GM12878 (cell line): ENCODE measurements at regions not wholly inside any gene's neighbourhood (a gene's known extent, or its start where the extent isn't known, plus 50 kb on each side); places are given as distances from the start of the nearest gene placed in this dataset.
"Not testable (repeated sequence)": the region's sequence is repeated elsewhere in the genome, so short reads cannot be mapped to it uniquely, and the experiment has no call there.

Source experiments
- ATAC-seq: fragments of 200-7000 bp; cut with Tn5 transposase; 3 replicates; pipeline ENCODE4 v1.9.1; 2020; ENCODE audit warnings: mild to moderate bottlenecking, moderate library complexity
- BruUV-seq: library from RNA; stranded (reverse); fragments of 400-500 nt; replicated peaks from 2 replicates; lab custom pipeline; 2021; lab: Mats Ljungman, UMichigan
- CTCF ChIA-PET: fragments of 300-600 bp; sonication (Branson Sonifier 250); formaldehyde crosslinking; extraction: SDS; loops from one replicate; lab custom pipeline; 2021; ENCODE audit warnings: inconsistent platforms; lab: Yijun Ruan, JAX
- POLR2A ChIA-PET: fragments of 350-600 bp; formaldehyde crosslinking; extraction: SDS; loops from one replicate; lab custom pipeline; 2021; ENCODE audit warnings: inconsistent platforms; lab: Charles Lee
- RAD21 ChIA-PET: fragments of 300-600 bp; sonication (Branson Sonifier 250); formaldehyde crosslinking; loops from one replicate; lab custom pipeline; 2023; ENCODE audit warnings: antibody characterized with exemption; ENCODE audit not compliant: unreplicated experiment; lab: Charles Lee
- SMC1A ChIA-PET: fragments of 300-600 bp; sonication (Branson Sonifier 250); formaldehyde crosslinking; loops from one replicate; lab custom pipeline; 2023; ENCODE audit not compliant: unreplicated experiment, uncharacterized antibody; lab: Charles Lee
- DNase-seq: peaks from one replicate; pipeline ENCODE4 v3.0.0-alpha.2; 2011; ENCODE audit warnings: low read depth, low spot score
- FAIRE-seq: peaks from 3 replicates; lab custom pipeline; 2011; peaks lifted over from hg19 to GRCh38; lab: Jason Lieb, UNC
- H2AFZ ChIP-seq: 2 replicates; pipeline ENCODE4 v1.6.0; 2011; ENCODE audit warnings: low read depth, low read length, control low read depth; ENCODE audit not compliant: control insufficient read depth
- H3K27ac ChIP-seq: 2 replicates; pipeline ENCODE4 v1.5.1; 2011; ENCODE audit warnings: control low read depth; ENCODE audit not compliant: control insufficient read depth, insufficient read depth
- H3K27me3 ChIP-seq, 2 experiments: replicated peaks in 1 of 2; 2 replicates each; pipeline versions ENCODE4 v1.6.0 to v1.6.1; 2011; ENCODE audit warnings: low read length in 1 of 2; ENCODE audit not compliant: control insufficient read depth in 2 of 2, insufficient read depth in 2 of 2
- H3K36me3 ChIP-seq, 2 experiments: 2 replicates each; pipeline ENCODE4 v1.5.1; 2011; ENCODE audit warnings: low read length in 1 of 2; ENCODE audit not compliant: control insufficient read depth in 2 of 2, insufficient read depth in 2 of 2
- H3K4me1 ChIP-seq: 2 replicates; pipeline ENCODE4 v1.6.1; 2011; ENCODE audit warnings: mild to moderate bottlenecking, low read length, moderate library complexity, mixed read lengths; ENCODE audit not compliant: control insufficient read depth, insufficient read depth
- H3K4me2 ChIP-seq: 2 replicates; pipeline ENCODE4 v1.6.0; 2011; ENCODE audit warnings: control low read depth; ENCODE audit not compliant: control insufficient read depth, insufficient read depth
- H3K4me3 ChIP-seq: fragments of 200-600 bp; sonication (generic); 2 replicates; pipeline ENCODE4 v1.5.1; 2016
- H3K79me2 ChIP-seq: 2 replicates; pipeline ENCODE4 v1.6.0; 2011; ENCODE audit warnings: low read length; ENCODE audit not compliant: control insufficient read depth, insufficient read depth
- H3K9ac ChIP-seq: 2 replicates; pipeline ENCODE4 v1.8.0; 2011; ENCODE audit warnings: low read length, control low read depth, mixed read lengths; ENCODE audit not compliant: control insufficient read depth, insufficient read depth
- H3K9me3 ChIP-seq: replicated peaks from 3 replicates; pipeline ENCODE4 v1.5.1; 2011; ENCODE audit warnings: mild to moderate bottlenecking, low read length; ENCODE audit not compliant: control insufficient read depth, insufficient read depth
- H4K20me1 ChIP-seq: 2 replicates; pipeline ENCODE4 v1.6.0; 2011; ENCODE audit not compliant: control insufficient read depth, insufficient read depth
- BACH1 ChIP-seq: fragments of 450-650 bp; IDR thresholded peaks from 2 replicates; pipeline ENCODE4 v1.6.1; 2017; ENCODE audit warnings: mild to moderate bottlenecking, borderline replicate concordance
- CHD1 ChIP-seq: IDR thresholded peaks from 2 replicates; pipeline ENCODE4 v1.6.1; 2012; ENCODE audit warnings: low read depth, low read length, improper control_type of control experiment
- CREM ChIP-seq: IDR thresholded peaks from 2 replicates; pipeline ENCODE4 v1.6.1; 2014; ENCODE audit warnings: antibody characterized with exemption, low read depth
- ESRRA ChIP-seq: IDR thresholded peaks from 2 replicates; pipeline ENCODE4 v1.6.1; 2012; ENCODE audit warnings: mild to moderate bottlenecking, low read length, improper control_type of control experiment
- FOS ChIP-seq: IDR thresholded peaks from 3 replicates; pipeline ENCODE4 v1.6.1; 2011; ENCODE audit warnings: borderline replicate concordance; ENCODE audit not compliant: insufficient read length; ENCODE audit errors: extremely low read depth
- FOXK2 ChIP-seq: fragments of 450-650 bp; IDR thresholded peaks from 2 replicates; pipeline ENCODE4 v1.6.1; 2017; ENCODE audit warnings: mild to moderate bottlenecking, moderate library complexity
- JUNB ChIP-seq: IDR thresholded peaks from 2 replicates; pipeline ENCODE4 v1.6.1; 2016; ENCODE audit warnings: antibody characterized with exemption, mild to moderate bottlenecking
- NFIC ChIP-seq: IDR thresholded peaks from 2 replicates; pipeline ENCODE4 v1.6.1; 2012; ENCODE audit warnings: low read depth, mild to moderate bottlenecking, inconsistent platforms, low read length, moderate library complexity
- PML ChIP-seq: IDR thresholded peaks from 2 replicates; pipeline ENCODE4 v1.6.1; 2012; ENCODE audit warnings: low read length, inconsistent platforms
- POLR2A ChIP-seq: IDR thresholded peaks from 2 replicates; pipeline ENCODE4 v1.6.1; 2011; ENCODE audit warnings: low read depth, mild to moderate bottlenecking, low read length
- SIX5 ChIP-seq: IDR thresholded peaks from 2 replicates; pipeline ENCODE4 v1.6.1; 2011; ENCODE audit warnings: mild to moderate bottlenecking, low read depth, low read length, moderate library complexity; ENCODE audit not compliant: severe bottlenecking
- STAT1 ChIP-seq: fragments of 450-650 bp; conservative IDR thresholded peaks from 2 replicates; pipeline ENCODE4 v1.6.1; 2014; ENCODE audit warnings: antibody characterized with exemption, mild to moderate bottlenecking
- TBL1XR1 ChIP-seq: IDR thresholded peaks from 2 replicates; pipeline ENCODE4 v1.6.1; 2012; ENCODE audit warnings: low read depth, low read length, improper control_type of control experiment
- TCF3 ChIP-seq: IDR thresholded peaks from 2 replicates; pipeline ENCODE4 v1.6.1; 2012; ENCODE audit warnings: low read depth, mild to moderate bottlenecking, low read length, borderline replicate concordance; ENCODE audit not compliant: insufficient read depth
- WRNIP1 ChIP-seq: IDR thresholded peaks from 2 replicates; pipeline ENCODE4 v1.6.1; 2011; ENCODE audit warnings: low read depth, low read length, improper control_type of control experiment, borderline replicate concordance
- ZNF274 ChIP-seq: IDR thresholded peaks from one replicate; pipeline ENCODE4 v1.8.0; 2011; ENCODE audit not compliant: insufficient read length, insufficient read depth
- WGBS: methylation state at CpG from one replicate; pipeline ENCODE4 v1.1.6; 2016; ENCODE audit warnings: low lambda C conversion rate; ENCODE audit not compliant: insufficient replicate concordance, insufficient coverage; ENCODE audit errors: missing lambda C conversion rate; 5-methylcytosine and 5-hydroxymethylcytosine counted together
- in situ Hi-C: fragments of 300-500 bp; cut with MboI; formaldehyde crosslinking; loops from 9 replicates; pipeline ENCODE4 v1.14.3; 2018; ENCODE audit warnings: mixed read lengths
- intact Hi-C: fragments of 100-400 bp; cut with micrococcal nuclease; formaldehyde crosslinking; loops from one replicate; pipeline ENCODE4 v1.14.2; 2022; ENCODE audit not compliant: unreplicated experiment
- TF ChIP-seq, protein P1 (sequence below): IDR thresholded peaks from 2 replicates; pipeline ENCODE4 v1.6.1; 2012; ENCODE audit warnings: low read depth, low read length, improper control_type of control experiment
- TF ChIP-seq, protein P2 (sequence below): fragments of 450-650 bp; IDR thresholded peaks from 2 replicates; pipeline ENCODE4 v1.6.1; 2014; ENCODE audit warnings: mild to moderate bottlenecking

DNA sequence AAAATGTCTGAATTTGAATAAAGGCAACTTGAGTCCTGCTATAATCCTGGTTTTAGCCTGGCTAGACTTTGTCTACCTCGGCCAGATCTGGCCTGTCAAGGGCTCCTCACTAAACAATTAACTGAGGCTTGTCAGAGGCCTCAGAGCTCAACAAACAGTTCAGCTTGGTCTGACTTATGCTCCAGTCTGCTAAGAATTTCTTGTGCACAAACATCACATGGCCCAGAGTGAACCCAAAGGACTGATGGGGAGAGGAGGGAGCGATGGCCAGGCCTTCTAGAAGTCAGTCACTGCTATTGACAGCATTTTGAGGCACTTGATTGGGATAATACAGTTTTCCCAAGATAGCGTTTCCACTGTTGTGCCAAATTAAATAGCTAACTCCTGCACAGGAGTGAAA, 555.1 kb upstream of the ID2 start:
- intact Hi-C loops, result no loop called here
- Histone ChIP-seq H3K27me3 (no peaks in the 10 kb centered on the region), H3K4me1 (no peaks in the 10 kb centered on the region), H3K27ac (no peak overlapping the region), H2AFZ (no peak overlapping the region), H3K4me2 (no peak overlapping the region), H3K9me3 (no peaks in the 10 kb centered on the region; the same call in 2 of the 3 replicates), H3K79me2 (no peaks in the 10 kb centered on the region), H3K4me3 (no peak overlapping the region), H3K36me3 (no peaks in the 10 kb centered on the region), H3K9ac (no peak overlapping the region), H4K20me1 (no peaks in the 10 kb centered on the region)
- BruUV-seq, result no TSS peak
- DNase-seq (no peak), FAIRE-seq (no peak), ATAC-seq (no peak)
- ChIA-PET RAD21 (interaction anchor here (1.2 kb wide), 1 partner anchor 34 kb away, joined by 3 read pairs; no protein-coding TSS in a partner anchor), POLR2A (interaction anchor here (1.6 kb wide), 1 partner anchor 10 kb away, joined by 6 read pairs; no protein-coding TSS in a partner anchor), CTCF (interaction anchor here (1.3 kb wide), 1 partner anchor 66 kb away, joined by 3 read pairs; no protein-coding TSS in a partner anchor), SMC1A (interaction anchor here (0.6 to 1.4 kb wide), 5 partner anchors 9 to 246 kb away, joined by 3 to 5 read pairs (median 3); no protein-coding TSS in a partner anchor)
- WGBS, result 16% methylated on average over 3 of the region's 3 CpGs
- in situ Hi-C loops, result no loop called here
- TF ChIP-seq SIX5 (no peak), WRNIP1 (no peak), JUNB (no peak), STAT1 (no peak), ZNF274 (no peak), NFIC (no peak), FOS (no peak), TBL1XR1 (no peak), POLR2A (no peak), CREM (no peak), BACH1 (no peak), ESRRA (no peak), TCF3 (no peak), FOXK2 (no peak), CHD1 (no peak), PML (no peak)
- TF ChIP-seq, protein P1, sequence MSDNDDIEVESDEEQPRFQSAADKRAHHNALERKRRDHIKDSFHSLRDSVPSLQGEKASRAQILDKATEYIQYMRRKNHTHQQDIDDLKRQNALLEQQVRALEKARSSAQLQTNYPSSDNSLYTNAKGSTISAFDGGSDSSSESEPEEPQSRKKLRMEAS, result no peak
- TF ChIP-seq, protein P2, sequence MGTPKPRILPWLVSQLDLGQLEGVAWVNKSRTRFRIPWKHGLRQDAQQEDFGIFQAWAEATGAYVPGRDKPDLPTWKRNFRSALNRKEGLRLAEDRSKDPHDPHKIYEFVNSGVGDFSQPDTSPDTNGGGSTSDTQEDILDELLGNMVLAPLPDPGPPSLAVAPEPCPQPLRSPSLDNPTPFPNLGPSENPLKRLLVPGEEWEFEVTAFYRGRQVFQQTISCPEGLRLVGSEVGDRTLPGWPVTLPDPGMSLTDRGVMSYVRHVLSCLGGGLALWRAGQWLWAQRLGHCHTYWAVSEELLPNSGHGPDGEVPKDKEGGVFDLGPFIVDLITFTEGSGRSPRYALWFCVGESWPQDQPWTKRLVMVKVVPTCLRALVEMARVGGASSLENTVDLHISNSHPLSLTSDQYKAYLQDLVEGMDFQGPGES, result no peak
- TF ChIP-seq, all 136 proteins: peak for 0

DNA sequence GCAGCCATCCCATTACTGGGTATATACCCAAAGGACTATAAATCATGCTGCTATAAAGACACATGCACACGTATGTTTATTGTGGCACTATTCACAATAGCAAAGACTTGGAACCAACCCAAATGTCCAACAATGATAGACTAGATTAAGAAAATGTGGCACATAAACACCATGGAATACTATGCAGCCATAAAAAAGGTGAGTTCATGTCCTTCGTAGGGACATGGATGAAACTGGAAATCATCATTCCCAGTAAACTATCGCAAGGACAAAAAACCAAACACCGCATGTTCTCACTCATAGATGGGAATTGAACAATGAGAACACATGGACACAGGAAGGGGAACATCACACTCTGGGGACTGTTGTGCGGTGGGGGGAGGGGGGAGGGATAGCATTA, 550.4 kb upstream of the ID2 start:
- intact Hi-C loops, result not testable (repeated sequence)
- WGBS, result 67% methylated on average over 3 of the region's 5 CpGs

More for the DNA sequence above, 550.4 kb upstream of the ID2 start:
- H3K4me1 ChIP-seq, BruUV-seq, H3K27ac ChIP-seq, RAD21 ChIA-PET, H3K36me3 ChIP-seq, CTCF ChIA-PET, SMC1A ChIA-PET, H4K20me1 ChIP-seq, H3K4me2 ChIP-seq, H3K4me3 ChIP-seq, H3K27me3 ChIP-seq, H3K79me2 ChIP-seq, H3K9me3 ChIP-seq, POLR2A ChIA-PET, H2AFZ ChIP-seq, H3K9ac ChIP-seq, ATAC-seq, in situ Hi-C loops, FAIRE-seq, DNase-seq: not testable (repeated sequence)
